Thymus (tissue), 11 donors: ENCODE measurements at regions not wholly inside any gene's neighbourhood (a gene's known extent, or its start where the extent isn't known, plus 50 kb on each side); places are given as distances from the start of the nearest gene placed in this dataset.

Experiments used
- DNase-seq, 9 donors: peaks; one replicate each; pipeline ENCODE4 v3.0.0-alpha.2; 2013; ENCODE audit warnings: low spot score in 9 of 9, low read depth in 6 of 9, missing footprints in 1 of 9
- H3K27ac ChIP-seq, 2 donors: one replicate each; pipeline ENCODE4 v1.5.1; 2013; ENCODE audit warnings: control low read depth in 1 of 2, low read depth in 1 of 2, low read length in 1 of 2, mild to moderate bottlenecking in 1 of 2, moderate library complexity in 1 of 2
- H3K27me3 ChIP-seq, 2 donors: one replicate each; pipeline ENCODE4 v1.5.1; 2013; ENCODE audit warnings: low read length in 1 of 2; ENCODE audit not compliant: control insufficient read depth in 2 of 2, insufficient read depth in 1 of 2
- H3K36me3 ChIP-seq, 2 donors: one replicate each; pipeline ENCODE4 v1.5.1; 2013; ENCODE audit warnings: low read length in 1 of 2, mild to moderate bottlenecking in 1 of 2, moderate library complexity in 1 of 2; ENCODE audit not compliant: control insufficient read depth in 2 of 2, insufficient read depth in 2 of 2
- H3K4me1 ChIP-seq, 2 donors: one replicate each; pipeline ENCODE4 v1.5.1; 2013; ENCODE audit warnings: low read length in 2 of 2; ENCODE audit not compliant: control insufficient read depth in 2 of 2, insufficient read depth in 2 of 2
- H3K4me3 ChIP-seq, 2 donors: one replicate each; pipeline ENCODE4 v1.5.1; 2013; ENCODE audit warnings: low read length in 2 of 2, control low read depth in 1 of 2, mild to moderate bottlenecking in 1 of 2
- H3K9me3 ChIP-seq, 2 donors: one replicate each; pipeline ENCODE4 v1.5.1; 2013; ENCODE audit warnings: low read length in 1 of 2, mild to moderate bottlenecking in 1 of 2; ENCODE audit not compliant: control insufficient read depth in 2 of 2, insufficient read depth in 1 of 2
- WGBS: extraction: QIAGEN DNeasy Blood & Tissue Kit; methylation state at CpG from one replicate; pipeline ENCODE4 v1.1.7; 2013; 5-methylcytosine and 5-hydroxymethylcytosine counted together
- donor health status: healthy.

GRCh38 chr15:101543926-101544612, 54.6 kb upstream of the PCSK6 start:
- DNase-seq: no peak

DNA sequence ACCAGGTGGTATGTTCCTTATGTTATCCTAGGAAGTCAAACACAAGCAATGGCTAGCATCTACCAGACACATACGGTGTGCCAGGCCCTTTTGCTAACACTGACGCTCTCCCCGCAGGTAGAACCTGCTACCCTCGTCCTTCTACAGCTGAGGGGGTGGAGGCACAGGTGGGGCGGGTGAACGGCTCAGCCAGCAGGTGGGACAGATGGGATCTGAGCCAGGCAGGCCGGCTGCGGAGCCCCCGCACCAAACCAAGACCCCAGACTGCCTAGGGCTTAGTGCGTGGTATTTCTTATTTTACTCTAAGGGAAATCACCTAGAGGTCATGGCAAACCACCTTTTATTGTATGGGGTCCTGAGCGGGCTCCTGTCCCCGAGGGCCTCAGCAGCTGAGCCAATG, 53.9 kb upstream of the PCSK6 start:
- Histone ChIP-seq H3K4me3 (no peak overlapping the region), H3K4me1 (no peaks in the 10 kb centered on the region), H3K27ac (no peak overlapping the region), H3K9me3 (no peaks in the 10 kb centered on the region), H3K27me3 (no peaks in the 10 kb centered on the region), H3K36me3 (no peaks in the 10 kb centered on the region)
- DNase-seq: no peak
- 91% methylated on average over 12 of the region's 12 CpGs for WGBS

More at GRCh38 chr15:101543926-101544612, 54.6 kb upstream of the PCSK6 start:
- no peak overlapping the region for H3K4me3 ChIP-seq
- H3K36me3 ChIP-seq: no peaks in the 10 kb centered on the region
- WGBS: 86% methylated on average over 22 of the region's 22 CpGs
- H3K9me3 ChIP-seq: no peaks in the 10 kb centered on the region
- no peaks in the 10 kb centered on the region for H3K4me1 ChIP-seq
- no peaks in the 10 kb centered on the region for H3K27me3 ChIP-seq
- no peak overlapping the region for H3K27ac ChIP-seq

DNA sequence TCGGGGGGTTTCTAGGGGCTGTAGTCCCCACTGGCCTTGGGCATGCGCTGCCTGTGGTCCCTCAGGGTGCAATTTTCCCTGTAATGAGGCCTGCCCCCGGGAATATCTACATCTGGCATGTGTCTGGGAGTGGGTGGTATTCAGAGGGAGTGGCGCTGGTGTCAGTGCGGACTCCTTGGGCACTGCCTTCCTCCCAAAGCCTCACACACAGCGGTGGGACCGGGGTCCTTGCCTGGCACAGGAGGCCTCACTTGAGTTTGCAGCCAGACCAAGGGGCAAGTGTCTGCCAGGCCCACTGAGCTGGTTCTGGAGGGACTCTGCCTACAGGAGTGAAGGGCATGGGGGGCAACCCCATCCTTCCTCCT, 53.5 kb upstream of the PCSK6 start:
- Histone ChIP-seq H3K36me3 (no peaks in the 10 kb centered on the region), H3K4me1 (no peaks in the 10 kb centered on the region), H3K4me3 (no peak overlapping the region), H3K9me3 (no peaks in the 10 kb centered on the region), H3K27ac (no peak overlapping the region), H3K27me3 (no peaks in the 10 kb centered on the region)
- 96% methylated on average over 7 of the region's 7 CpGs for WGBS
- DNase-seq: no peak

DNA sequence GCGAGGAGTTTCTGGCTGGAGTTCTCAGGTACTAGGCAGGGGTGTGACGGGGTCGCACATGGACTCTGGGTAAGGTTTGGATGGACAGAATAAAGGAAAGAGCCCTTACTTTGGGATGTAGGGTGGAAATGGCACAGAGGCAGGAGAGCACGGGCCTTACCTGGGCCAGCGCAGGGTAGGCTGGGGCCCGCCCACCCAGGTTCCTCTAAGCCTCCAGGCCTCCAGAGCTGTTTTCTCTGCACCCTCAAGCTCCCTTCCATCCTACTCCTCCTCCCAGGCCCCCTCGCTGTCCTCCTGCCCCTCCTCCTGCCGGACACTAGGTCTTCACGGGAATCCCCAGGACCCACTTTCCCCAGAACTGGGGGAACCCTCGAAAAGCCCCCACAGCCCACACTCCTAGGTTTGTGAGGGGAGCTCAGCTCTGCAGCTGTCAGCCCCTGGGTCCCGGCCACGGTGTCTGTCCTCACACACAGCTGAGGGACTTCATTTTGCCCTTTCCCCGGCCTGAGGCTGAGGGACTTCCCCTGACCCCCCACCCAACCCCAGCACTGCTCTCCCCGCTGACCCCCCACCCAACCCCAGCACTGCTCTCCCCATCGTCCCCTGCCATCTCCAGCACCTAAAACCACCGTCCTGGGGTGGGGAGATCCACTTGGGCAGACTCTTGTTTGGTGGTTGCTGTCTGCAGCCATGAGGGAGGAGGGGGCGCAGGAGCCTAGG, 53.0 kb upstream of the PCSK6 start:
- DNase-seq: peak in 2 of 9 donors; percentile 14 to 38
- 94% methylated on average over 17 of the region's 17 CpGs for WGBS
- H3K4me1 ChIP-seq: no peaks in the 10 kb centered on the region
- H3K27me3 ChIP-seq: no peaks in the 10 kb centered on the region
- no peak overlapping the region for H3K4me3 ChIP-seq
- H3K9me3 ChIP-seq: no peaks in the 10 kb centered on the region
- no peak overlapping the region for H3K27ac ChIP-seq
- H3K36me3 ChIP-seq: no peaks in the 10 kb centered on the region

DNA sequence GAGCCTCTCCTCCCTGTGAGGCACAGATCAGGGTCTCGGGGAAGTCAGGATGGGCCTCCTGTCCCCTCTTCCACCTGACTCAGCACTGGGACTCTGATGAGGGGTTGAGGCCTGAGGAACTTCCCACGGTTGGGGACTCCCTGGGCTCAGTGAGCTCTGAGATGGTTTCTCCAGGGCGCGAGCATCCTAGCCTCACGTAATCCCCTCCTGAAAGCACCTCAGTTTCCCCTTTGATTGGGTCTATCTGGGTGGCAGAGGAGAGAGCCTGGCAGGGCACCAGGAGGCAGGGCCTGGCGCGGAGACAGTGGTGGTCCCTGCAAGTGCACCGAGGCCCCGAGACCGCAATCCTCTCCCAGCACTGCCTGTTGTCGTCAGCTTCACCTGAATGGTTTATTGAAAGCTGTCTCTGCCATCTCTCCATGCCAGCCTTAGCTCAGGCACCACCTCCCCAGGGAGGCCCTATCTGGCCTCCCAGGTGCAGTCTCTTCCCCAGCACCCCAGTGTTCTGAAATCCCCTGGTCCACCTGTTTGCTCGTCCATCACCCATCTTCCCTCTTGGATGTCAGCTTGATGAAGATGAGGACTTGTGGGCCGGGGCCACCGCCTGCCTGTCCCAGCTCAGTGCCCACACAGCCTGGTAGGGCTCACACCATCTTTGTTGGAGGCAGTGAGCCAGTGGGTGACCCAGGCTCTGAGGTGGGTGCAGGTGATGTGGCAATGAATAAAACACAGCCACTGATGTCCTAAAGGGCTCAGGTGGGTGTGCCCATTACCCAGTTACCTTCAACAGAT, 52.2 kb upstream of the PCSK6 start:
- H3K27ac ChIP-seq: no peak overlapping the region
- DNase-seq: no peak
- 94% methylated on average over 14 of the region's 14 CpGs for WGBS
- no peaks in the 10 kb centered on the region for H3K27me3 ChIP-seq
- H3K36me3 ChIP-seq: no peaks in the 10 kb centered on the region
- H3K4me3 ChIP-seq: no peak overlapping the region
- no peaks in the 10 kb centered on the region for H3K9me3 ChIP-seq
- no peaks in the 10 kb centered on the region for H3K4me1 ChIP-seq

- WGBS: 82% methylated on average over 10 of the region's 10 CpGs
- Histone ChIP-seq H3K27me3 (no peaks in the 10 kb centered on the region), H3K4me1 (no peaks in the 10 kb centered on the region), H3K27ac (no peak overlapping the region), H3K4me3 (no peak overlapping the region), H3K36me3 (no peaks in the 10 kb centered on the region), H3K9me3 (no peaks in the 10 kb centered on the region)
- DNase-seq: no peak
Observed at GRCh38 chr15:101540480-101541239, 51.2 kb upstream of the PCSK6 start.

DNA sequence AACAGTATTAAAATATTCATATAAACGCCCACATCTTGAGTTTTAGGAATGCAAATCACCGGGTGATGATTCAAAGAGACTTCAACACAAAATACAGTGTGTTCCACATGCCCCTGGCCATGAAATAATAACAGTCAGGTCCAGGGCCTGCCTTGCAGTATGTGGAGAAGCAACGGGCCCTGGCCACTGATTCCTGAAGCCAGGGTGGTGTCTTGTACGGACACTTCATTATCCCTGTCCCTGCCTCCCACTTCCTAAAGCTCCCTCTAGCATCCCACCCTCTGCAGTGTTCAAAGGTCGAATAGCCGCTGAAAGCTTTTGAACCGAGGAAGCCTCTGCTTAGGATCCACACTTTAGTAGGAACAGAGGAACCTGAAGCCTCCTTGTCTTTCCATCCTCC, 50.4 kb upstream of the PCSK6 start:
- H3K4me1 ChIP-seq: no peaks in the 10 kb centered on the region
- 94% methylated on average over 7 of the region's 7 CpGs for WGBS
- no peak for DNase-seq
- no peaks in the 10 kb centered on the region for H3K9me3 ChIP-seq
- H3K36me3 ChIP-seq: no peaks in the 10 kb centered on the region
- no peak overlapping the region for H3K4me3 ChIP-seq
- no peak overlapping the region for H3K27ac ChIP-seq
- no peaks in the 10 kb centered on the region for H3K27me3 ChIP-seq

DNA sequence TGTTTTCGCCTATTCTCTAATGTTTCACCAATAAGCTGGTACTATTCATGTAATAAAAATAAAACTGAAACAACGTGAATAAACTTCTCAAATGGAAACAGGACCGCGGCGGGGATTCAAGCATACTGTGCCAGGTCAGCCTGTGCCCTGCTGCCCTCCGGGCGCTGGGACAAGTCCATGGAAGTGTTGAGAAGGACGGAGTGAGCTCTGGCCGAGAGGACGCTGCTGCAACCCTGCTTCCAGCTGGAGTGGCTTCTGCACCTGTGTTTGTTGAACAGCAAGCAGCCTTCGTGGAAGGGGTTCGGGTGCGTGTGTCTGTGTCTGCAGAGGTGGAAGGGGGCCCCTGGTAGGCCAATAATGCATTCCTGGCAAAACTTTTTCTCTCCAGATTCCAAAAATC, 50.0 kb upstream of the PCSK6 start:
- H3K4me3 ChIP-seq: no peak overlapping the region

More for the DNA sequence above, 50.0 kb upstream of the PCSK6 start:
- Histone ChIP-seq H3K4me1 (no peaks in the 10 kb centered on the region), H3K27me3 (no peaks in the 10 kb centered on the region), H3K9me3 (no peaks in the 10 kb centered on the region), H3K36me3 (no peaks in the 10 kb centered on the region), H3K27ac (no peak overlapping the region)
- WGBS: 96% methylated on average over 13 of the region's 13 CpGs
- DNase-seq: no peak
